Loucy (cell line): ENCODE measurements at regions not wholly inside any gene's neighbourhood (a gene's known extent, or its start where the extent isn't known, plus 50 kb on each side); places are given as distances from the start of the nearest gene placed in this dataset.

Experiments
- H2AFZ ChIP-seq: fragments of 200-600 bp; sonication (generic); 2 replicates; pipeline ENCODE4 v1.6.0; 2016; ENCODE audit warnings: antibody characterized with exemption, mild to moderate bottlenecking, low read length, moderate library complexity
- H3F3A ChIP-seq: fragments of 200-600 bp; 2 replicates; pipeline ENCODE4 v1.6.0; 2016; ENCODE audit warnings: antibody characterized with exemption, low read depth, mild to moderate bottlenecking
- H3K27me3 ChIP-seq: fragments of 200-600 bp; sonication (generic); 2 replicates; pipeline ENCODE4 v1.6.1; 2014; ENCODE audit warnings: low read length, mild to moderate bottlenecking; ENCODE audit not compliant: insufficient read depth, poor library complexity, severe bottlenecking
- H3K36me3 ChIP-seq: fragments of 200-600 bp; sonication (generic); 2 replicates; pipeline ENCODE4 v1.6.1; 2016; ENCODE audit warnings: low read length; ENCODE audit not compliant: insufficient read depth
- H3K4me1 ChIP-seq: fragments of 200-600 bp; sonication (generic); 2 replicates; pipeline ENCODE4 v1.5.1; 2014; ENCODE audit warnings: low read length, mild to moderate bottlenecking; ENCODE audit not compliant: insufficient read depth, poor library complexity, severe bottlenecking
- H3K4me2 ChIP-seq: fragments of 200-600 bp; sonication (generic); 2 replicates; pipeline ENCODE4 v1.6.0; 2014; ENCODE audit warnings: antibody characterized with exemption, low read length, low read depth, mild to moderate bottlenecking; ENCODE audit not compliant: poor library complexity, severe bottlenecking
- H3K4me3 ChIP-seq: fragments of 200-600 bp; sonication (generic); 2 replicates; pipeline ENCODE4 v1.5.1; 2014; ENCODE audit warnings: low read length, mild to moderate bottlenecking, mixed read lengths; ENCODE audit not compliant: poor library complexity, severe bottlenecking
- H3K79me2 ChIP-seq: fragments of 200-600 bp; sonication (generic); 2 replicates; pipeline ENCODE4 v1.6.1; 2014; ENCODE audit warnings: low read length; ENCODE audit not compliant: insufficient read depth
- H3K9ac ChIP-seq: fragments of 200-600 bp; sonication (generic); 2 replicates; pipeline ENCODE4 v1.6.0; 2014; ENCODE audit warnings: mild to moderate bottlenecking, low read depth, low read length, moderate library complexity; ENCODE audit not compliant: poor library complexity, severe bottlenecking
- H3K9me2 ChIP-seq: fragments of 200-600 bp; sonication (generic); replicated peaks from 2 replicates; pipeline ENCODE4 v1.6.1; 2016; ENCODE audit warnings: low read depth, low read length, mixed read lengths
- H3K9me3 ChIP-seq: fragments of 200-600 bp; sonication (generic); 2 replicates; pipeline ENCODE4 v1.6.1; 2014; ENCODE audit warnings: mild to moderate bottlenecking, antibody characterized with exemption, low read length, low read depth; ENCODE audit not compliant: insufficient read depth
- H4K20me1 ChIP-seq: fragments of 200-600 bp; sonication (generic); 2 replicates; pipeline ENCODE4 v1.6.0; 2014; ENCODE audit warnings: antibody characterized with exemption, low read length, mild to moderate bottlenecking; ENCODE audit not compliant: insufficient read depth, poor library complexity, severe bottlenecking
- EZH2phosphoT487 ChIP-seq: fragments of 200-600 bp; IDR thresholded peaks from 2 replicates; pipeline ENCODE4 v1.6.1; 2018; ENCODE audit warnings: antibody characterized with exemption, mild to moderate bottlenecking, moderate library complexity, borderline replicate concordance
- TF ChIP-seq, protein P1 (sequence below): fragments of 200-600 bp; sonication (generic); conservative IDR thresholded peaks from 2 replicates; pipeline ENCODE4 v1.5.1; 2014; ENCODE audit warnings: mild to moderate bottlenecking, antibody characterized with exemption, low read length

DNA sequence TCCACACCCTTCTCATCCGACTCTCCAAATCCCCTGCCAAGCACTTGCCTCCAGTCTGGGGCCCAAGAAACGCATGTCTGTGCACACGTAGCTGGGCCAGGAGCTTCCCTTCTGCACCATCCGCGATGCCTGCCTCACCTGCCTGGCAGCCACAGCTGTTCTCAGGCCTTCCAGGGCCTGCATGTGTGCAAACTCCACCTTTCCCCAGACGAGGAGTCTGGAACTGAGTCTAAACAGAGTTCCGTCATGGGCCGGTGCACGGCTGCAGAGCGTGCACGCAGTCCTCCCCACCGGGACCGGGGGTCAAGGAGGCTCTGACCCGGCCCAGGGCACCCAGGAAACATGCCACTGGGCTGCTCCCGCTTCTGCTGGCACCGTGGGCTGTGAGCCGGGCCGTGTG is 66.8 kb upstream of the SALL3 start:
- H4K20me1 ChIP-seq, result no peaks in the 10 kb centered on the region
- no peaks in the 10 kb centered on the region for H3F3A ChIP-seq
- H3K4me3 ChIP-seq, result no peak overlapping the region
- H3K9me2 ChIP-seq, result no peaks in the 10 kb centered on the region
- H3K9me3 ChIP-seq, result peaks cover 24% of the 10 kb centered on the region; the same call in 1 of the 2 replicates
- no peaks in the 10 kb centered on the region for H3K79me2 ChIP-seq
- H3K4me2 ChIP-seq, result no peak overlapping the region
- H3K36me3 ChIP-seq, result no peaks in the 10 kb centered on the region
- no peak overlapping the region for H3K9ac ChIP-seq
- TF ChIP-seq, protein P1, sequence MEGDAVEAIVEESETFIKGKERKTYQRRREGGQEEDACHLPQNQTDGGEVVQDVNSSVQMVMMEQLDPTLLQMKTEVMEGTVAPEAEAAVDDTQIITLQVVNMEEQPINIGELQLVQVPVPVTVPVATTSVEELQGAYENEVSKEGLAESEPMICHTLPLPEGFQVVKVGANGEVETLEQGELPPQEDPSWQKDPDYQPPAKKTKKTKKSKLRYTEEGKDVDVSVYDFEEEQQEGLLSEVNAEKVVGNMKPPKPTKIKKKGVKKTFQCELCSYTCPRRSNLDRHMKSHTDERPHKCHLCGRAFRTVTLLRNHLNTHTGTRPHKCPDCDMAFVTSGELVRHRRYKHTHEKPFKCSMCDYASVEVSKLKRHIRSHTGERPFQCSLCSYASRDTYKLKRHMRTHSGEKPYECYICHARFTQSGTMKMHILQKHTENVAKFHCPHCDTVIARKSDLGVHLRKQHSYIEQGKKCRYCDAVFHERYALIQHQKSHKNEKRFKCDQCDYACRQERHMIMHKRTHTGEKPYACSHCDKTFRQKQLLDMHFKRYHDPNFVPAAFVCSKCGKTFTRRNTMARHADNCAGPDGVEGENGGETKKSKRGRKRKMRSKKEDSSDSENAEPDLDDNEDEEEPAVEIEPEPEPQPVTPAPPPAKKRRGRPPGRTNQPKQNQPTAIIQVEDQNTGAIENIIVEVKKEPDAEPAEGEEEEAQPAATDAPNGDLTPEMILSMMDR, result no peak
- TF ChIP-seq EZH2phosphoT487, result no peak
- H3K27me3 ChIP-seq, result no peaks in the 10 kb centered on the region
- H3K4me1 ChIP-seq, result no peaks in the 10 kb centered on the region
- H2AFZ ChIP-seq, result no peak overlapping the region

DNA sequence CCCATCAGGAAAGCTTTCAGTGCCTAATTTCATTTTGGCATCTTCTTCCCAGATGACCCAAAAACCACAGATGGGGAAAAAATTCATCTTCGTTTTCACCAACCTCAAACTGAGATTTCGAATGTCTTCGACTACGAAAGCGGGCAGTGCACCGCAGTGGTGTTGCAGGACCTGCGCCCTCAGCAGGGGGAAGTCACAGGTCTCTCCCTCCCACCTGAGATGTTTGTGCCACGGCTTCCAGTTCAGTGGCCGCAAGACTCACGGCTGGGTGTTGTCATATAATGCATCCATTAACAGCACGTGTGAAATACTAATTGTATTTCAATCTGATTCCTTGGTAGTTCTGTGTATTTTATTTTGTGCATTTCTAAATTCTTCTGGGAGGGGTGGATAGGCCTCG is 66.2 kb upstream of the SALL3 start:
- Histone ChIP-seq H3K9me3 (peaks cover 24% of the 10 kb centered on the region; the same call in 1 of the 2 replicates), H3K9me2 (no peaks in the 10 kb centered on the region), H3K9ac (no peak overlapping the region), H3K4me2 (no peak overlapping the region), H3K36me3 (no peaks in the 10 kb centered on the region), H2AFZ (no peak overlapping the region), H3K79me2 (no peaks in the 10 kb centered on the region), H3F3A (no peaks in the 10 kb centered on the region), H3K4me1 (no peaks in the 10 kb centered on the region), H3K27me3 (no peaks in the 10 kb centered on the region), H4K20me1 (no peaks in the 10 kb centered on the region), H3K4me3 (no peak overlapping the region)
- TF ChIP-seq, protein P1, result no peak

DNA sequence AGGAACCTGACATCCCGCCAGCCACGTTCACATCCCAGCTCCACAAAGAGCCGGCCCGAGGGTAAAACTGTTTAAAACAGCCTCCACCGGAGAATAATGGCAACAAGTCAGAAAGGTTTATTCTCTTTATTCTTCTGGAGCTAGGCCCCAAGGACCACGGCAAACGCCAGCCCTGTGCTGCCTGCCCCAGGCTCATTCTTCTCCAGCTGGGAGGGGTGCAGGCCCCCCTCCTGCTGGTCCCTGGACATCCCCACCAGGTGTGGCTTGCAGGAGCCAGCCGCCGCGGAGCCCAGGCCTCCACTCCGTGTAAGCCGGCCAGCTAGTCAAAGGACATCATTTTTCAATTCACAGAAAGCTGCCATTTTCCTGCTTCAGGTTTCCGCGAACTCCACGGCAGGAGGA is 65.8 kb upstream of the SALL3 start:
- Histone ChIP-seq H3F3A (no peaks in the 10 kb centered on the region), H2AFZ (no peak overlapping the region), H3K4me3 (no peak overlapping the region), H3K4me2 (no peak overlapping the region), H3K9me2 (no peaks in the 10 kb centered on the region), H3K9ac (no peak overlapping the region), H3K27me3 (no peaks in the 10 kb centered on the region), H3K9me3 (peaks cover 24% of the 10 kb centered on the region; the same call in 1 of the 2 replicates), H3K79me2 (no peaks in the 10 kb centered on the region), H3K4me1 (no peaks in the 10 kb centered on the region), H3K36me3 (no peaks in the 10 kb centered on the region), H4K20me1 (no peaks in the 10 kb centered on the region)
- TF ChIP-seq EZH2phosphoT487, result no peak
- TF ChIP-seq, protein P1, result no peak
